GM11168 (cell line): ENCODE measurements at regions not wholly inside any gene's neighbourhood (a gene's known extent, or its start where the extent isn't known, plus 50 kb on each side); places are given as distances from the start of the nearest gene placed in this dataset.

Source experiments
- in situ Hi-C: fragments of 300-500 bp; cut with MboI; formaldehyde crosslinking; loops from one replicate; pipeline ENCODE4 v1.12.0; 2022; ENCODE audit warnings: low sequenced_read_pairs; ENCODE audit not compliant: unreplicated experiment

DNA sequence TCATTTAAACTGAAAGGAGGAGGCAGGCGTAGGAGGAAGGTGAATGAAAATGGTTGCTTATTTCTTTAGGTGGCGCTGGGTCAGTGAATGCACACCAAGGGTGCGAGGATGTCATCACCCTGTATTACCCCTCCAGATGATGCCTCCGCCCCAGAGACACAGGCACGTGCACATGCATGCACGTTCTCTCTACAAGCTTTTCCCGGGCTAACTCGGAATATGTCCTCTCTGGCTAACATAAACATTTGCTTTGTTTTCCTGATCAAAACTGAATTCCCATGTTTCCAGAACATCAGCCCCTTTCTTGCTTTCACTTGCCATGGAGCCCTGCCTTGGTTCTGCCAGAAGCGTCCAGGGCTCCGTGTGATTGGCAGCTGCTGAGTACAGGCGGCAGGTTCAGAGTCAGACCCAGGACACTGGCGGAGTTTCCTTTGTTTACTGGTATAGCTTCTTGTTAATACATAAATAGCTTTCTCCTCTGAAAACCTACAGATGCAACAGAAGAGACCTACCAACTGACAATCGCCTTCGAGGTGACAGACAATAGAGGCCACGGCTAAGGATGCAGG lies 131.2 kb upstream of the RPS6KA2 start:
- in situ Hi-C loops = no loop called here

DNA sequence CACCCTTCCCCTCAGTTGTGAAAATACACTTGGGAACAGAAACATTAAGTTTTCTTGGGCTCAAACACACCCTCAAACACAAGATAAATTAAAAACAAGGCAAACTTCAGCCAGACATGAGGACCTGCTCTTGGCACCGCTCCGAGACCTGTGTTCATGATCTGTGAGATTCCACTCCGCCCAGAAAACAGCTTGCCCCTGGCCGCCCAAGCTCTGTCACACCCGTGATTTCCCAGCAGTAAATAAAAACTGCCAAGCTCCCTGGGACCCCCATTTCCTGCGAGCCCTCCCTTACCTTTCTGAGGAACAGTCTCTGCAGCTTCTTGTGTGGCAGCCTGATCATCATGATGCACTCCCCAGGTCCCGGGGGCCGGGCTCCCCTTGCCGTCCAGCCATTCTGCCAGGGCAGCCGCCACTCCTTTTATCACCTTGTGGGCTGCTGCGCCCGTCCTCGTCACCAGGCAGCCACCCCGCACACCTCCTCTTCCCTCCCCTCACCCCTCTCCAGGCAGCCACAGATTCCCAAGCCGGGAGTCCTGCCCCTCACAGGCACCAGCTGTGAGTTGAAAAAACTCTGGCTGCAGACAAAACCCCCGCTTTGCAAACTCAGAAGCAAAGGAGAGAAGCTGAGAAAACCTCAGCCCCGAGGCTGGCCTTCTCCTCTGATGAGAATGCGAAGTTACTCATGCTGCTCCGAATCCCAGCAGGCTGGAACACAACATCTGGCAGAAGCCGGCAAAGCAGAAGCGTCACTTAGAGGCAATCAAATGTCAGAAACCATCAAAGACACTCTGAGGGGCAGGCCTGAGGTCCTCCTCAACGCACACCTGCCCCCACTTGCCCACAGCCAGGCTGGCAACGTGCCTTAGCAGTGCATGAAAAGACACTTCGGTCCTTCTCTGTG lies 130.4 kb upstream of the RPS6KA2 start:
- in situ Hi-C loops = no loop called here

DNA sequence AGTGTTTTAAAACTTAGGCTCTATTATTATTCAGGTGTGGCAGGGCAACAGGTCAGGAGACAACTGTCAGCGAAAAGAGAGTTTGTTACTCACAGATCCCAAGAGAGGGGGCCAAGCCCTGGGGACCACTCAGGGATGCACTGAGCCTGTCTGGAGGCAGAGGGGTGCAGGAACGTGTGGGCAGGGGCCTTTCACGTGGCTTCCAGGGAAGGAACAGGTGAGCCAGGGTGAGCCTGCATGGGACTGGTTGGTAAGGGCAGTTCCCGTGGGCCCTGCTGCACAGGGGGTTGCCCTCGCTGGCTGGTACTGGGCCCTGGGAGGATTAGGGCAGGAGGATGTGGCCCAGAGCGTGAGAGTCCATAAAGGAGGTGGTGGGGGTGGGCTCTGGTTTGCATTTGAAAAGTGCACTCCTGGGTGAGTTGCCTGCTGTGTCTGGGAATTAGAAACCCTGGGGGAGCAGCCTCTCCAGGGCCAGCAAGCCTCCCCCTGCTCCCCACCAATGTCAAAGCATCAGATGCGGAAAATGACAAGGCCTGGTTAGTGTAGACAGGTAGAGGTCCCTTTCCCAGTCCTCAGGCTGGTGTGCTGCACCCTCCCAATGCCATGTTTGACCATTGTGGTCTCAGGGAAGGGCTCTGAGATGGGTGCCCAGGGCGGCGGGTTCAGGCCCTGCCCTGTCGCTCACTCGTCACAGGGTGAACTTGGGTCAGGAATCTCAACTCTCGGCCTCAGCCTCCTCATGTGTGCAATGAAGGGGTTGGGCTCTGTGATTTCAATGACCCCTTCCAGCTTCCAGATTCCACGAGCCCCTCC lies 127.4 kb upstream of the RPS6KA2 start:
- in situ Hi-C loops = no loop called here

DNA sequence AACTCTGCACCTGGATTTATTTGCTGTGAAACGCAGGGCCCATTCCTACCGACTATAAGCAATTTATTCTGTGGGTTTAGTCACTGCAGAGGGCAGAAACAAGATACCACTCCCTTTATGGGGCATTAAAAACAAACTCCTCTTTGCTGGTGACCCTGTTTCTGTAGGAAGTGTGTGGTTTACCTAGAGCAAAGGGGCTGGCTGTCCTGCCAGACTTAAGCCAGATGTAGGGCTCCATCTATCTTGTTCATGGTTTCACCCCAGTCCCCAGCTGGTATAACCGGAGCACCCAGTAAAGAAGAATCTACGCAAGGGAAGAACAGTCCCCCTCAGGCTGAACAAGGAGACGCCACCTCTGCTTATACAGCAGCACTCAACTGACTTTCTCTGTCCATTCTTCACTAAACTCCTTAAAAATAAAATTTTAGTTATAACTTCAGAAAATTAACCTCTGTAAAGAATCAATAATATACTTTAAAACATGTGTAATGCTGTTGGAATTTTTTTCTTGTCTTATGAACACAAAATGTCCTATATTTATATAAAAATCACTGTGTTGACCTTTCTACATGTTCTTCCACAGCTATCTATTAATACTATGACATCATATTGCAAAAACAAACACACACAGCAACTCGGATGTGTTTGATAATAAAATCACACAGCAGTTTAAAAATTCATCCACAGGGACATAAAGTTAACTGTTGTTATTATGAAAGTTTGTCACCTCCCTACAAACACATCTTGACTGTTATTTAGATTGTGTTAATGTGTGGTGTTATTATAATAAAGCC lies 126.1 kb upstream of the RPS6KA2 start:
- in situ Hi-C loops = no loop called here

DNA sequence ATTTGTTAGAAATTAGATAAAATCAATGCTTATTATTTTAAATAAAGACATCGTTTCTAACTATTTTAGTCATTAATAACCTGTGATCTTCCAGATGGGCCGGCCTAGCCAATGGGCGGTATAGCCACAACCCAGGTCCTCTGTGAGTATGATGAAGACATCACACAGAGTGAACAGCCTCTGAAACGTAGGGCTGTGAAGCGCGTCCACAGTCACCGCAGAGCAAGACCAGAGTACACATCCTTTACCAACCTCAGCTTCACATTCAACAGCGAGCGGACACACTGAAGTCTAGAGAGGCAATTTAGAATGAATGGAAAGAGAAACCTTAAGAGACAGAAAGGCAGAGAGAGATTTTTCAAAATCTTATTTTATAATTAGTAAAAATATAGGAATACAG lies 125.0 kb upstream of the RPS6KA2 start:
- in situ Hi-C loops = no loop called here

DNA sequence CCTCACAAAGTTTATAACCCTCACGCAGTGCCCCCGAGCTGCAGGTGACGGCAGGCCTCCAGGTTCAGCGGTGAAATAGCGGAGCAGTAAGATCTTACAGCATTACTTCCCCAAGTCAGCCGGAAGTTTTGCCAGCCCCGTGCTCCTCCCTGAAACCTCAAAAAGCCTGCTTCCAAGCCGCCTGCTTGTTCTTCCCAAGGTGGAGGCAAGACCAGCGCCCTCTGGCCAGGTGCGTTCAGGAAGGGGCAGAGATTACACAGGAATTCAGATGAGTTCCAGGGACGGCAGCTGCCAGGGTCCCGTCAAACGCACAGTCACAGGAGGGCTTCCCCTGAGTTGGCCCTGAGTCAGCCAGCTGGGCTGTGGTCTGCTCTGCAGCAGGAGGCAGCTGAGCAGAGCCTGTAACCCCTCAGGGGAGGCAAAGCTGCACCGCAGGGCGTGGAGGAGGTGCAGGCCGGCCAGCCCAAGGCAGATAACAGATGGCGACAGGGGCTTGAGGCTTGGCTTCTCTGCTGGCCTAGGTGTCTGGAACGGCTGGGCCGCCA lies 124.1 kb upstream of the RPS6KA2 start:
- in situ Hi-C loops = no loop called here

DNA sequence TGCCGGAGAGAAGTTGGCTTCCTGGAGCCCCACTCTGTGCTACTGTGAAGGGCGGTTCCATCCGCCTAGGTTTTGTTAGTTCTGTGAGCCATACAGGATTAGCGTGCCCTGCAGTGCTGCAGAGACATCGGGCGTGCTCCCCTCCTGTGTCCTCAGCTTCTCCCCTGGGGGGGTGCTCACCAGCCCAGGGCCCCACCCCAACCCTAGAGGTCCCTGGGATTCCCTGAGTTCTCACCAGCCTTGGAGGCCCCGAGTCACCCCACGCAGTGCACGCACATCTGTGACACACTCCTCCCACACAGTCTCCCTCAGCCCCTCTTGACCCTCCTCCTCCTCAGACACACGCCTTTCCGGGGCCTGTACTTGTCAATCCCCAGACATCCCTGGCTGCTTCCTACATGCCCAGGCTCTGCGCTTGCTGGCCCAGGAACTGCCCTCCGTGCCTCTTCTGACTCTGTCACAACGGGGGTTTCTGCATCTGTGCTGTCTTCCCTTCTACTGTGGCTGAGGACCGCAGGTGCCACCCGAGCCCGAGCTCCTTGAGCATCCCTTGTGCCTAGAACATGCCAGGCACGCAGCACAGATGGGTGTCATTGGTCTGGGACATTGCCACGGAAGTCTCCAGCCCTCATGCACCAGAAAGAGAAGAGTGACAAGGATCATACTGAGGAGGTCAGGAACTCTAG lies 123.2 kb upstream of the RPS6KA2 start:
- in situ Hi-C loops = no loop called here

DNA sequence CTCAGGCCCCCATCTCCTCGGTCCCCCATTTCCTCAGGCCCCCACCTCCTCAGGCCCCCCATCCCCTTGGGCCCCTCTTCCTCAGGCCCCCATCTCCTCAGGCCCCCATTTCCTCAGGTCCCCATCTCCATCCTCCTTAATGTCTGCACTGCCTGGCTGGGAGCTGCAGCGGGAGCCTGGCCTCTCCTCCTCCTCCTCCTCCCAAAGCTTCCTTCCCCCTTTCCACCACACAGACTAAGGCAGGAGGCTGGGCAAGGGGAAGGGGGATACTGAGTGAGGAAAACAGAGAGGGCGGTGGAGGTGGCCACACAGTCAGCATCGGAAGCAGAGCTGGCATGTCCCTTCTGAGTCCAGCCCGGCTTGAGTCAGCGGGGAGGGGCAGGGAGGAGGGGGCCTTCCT lies 122.6 kb upstream of the RPS6KA2 start:
- in situ Hi-C loops = no loop called here

DNA sequence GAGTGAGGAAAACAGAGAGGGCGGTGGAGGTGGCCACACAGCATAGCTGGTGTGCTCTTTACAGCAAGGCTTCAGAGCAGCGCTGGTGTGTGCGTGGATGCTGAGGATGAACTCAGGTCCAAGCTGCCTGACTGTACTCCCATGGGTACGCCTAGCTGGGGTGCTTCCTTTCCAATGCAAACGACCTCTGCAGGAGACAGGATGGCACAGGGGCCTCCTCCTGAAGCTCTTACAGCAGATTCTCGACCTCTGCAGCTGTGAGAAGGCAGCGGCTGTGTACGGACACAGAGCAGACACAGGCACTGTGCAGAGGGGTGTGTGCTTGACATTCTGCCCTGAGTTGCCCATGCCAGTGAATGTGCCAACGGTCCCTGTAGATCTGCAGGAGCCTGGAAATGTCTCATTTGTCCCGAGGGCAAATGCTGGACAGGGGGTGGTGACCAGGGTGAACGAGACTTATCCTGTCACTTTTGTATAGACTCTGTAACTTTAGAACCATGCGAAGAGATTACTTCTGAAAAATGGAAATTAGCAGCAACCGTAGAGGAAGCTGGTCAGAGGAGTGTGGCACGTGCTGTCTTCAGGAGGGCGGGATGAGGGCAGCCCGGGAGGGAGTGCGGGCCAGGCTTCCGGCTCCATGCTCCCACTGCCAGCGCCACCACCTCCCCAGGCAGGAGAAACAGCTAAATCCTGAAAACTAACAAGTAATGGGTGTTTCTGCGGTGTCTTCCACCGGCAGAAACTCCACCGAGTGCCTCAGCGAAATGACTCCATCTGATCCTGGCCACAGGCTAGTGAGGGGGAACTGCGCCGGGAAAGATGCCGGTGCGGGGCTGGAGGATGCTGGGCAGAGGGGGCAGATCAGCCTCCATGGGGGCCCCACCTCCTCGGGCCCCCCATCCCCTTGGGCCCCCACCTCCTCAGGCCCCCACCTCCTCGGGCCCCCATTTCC lies 120.9 kb upstream of the RPS6KA2 start:
- in situ Hi-C loops = no loop called here

DNA sequence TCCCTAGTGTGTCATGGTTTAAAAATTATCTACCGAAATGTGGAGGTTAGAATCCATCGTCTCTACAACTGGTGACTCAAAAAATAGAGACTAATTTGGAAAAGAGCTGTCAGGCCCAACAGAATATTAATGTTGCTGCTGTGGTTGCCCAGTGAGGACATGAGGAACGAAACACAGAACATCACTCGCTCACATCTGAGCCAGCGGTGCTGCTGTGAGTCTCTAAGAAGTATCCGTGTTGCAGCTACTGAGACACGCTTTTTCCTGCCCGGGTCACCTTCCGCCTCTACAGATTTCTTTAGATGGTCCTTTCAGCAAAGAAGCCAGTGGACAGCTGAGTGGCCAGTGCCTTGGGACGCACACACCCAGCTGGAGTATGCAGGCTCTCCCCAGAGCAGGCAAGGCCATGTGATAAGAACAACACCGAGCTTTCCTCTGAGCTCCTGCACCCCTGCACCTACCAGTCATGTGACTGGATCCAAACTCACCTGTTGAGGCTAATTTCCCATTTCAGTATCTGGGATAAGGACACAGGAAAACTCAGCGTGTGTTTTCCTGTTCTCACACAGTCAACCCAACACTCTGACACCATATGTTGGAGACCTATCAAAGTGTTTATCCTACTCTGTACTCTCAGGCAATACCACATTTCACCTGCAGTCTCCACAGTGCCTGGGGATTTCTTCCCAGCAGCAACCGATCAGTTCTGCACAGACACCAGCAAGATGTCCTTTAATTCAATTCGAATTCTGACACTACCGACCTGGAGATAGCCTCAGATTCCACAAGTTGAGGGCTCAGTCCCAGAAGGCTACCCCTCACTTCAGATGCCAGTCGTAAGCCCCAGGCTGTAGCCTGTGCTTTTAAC lies 119.0 kb upstream of the RPS6KA2 start:
- in situ Hi-C loops = no loop called here

DNA sequence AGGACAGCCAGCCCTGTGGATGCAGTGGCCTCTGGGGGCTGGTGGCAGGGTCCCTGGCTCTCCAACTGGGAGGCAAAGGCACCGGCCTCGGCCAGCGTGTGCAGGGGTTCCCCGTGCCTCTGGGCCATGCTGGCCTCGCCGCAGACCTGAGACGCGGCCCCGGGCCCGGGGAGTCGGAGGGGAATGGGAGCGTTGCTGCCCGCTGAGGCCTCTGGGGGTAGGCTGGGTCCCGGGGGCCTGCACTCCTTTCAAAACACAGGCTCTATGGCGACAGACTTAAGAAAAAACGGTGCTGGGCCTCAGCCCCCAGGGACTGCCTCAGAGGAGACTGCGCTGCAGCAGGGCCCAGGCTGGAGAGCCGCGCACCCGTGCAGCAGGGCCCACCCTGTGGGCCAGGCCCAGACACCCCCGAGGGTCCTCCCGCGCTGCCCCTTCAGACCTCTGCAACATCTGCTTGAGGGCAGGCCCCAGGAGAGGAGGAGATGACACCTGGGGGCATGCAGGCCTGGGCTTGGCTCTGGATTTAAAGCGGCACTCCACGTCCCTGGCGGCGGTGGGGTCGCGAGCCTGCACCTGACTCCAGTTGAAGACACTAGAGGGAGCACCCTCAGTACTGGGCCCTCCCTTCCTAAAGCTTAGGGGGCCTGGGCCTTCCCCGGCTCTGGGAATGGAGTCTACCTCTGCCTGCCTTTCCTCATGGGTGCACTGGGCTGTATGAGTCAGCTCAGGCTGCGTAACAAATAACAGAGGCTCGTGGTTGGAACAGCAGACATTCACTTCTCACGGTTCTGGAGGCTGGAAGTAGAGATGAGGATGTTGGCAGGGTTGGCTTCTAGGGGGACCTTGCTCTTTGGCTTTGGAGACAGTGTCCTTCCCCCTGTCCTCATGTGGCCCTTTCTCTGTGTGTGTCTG lies 117.4 kb upstream of the RPS6KA2 start:
- in situ Hi-C loops = no loop called here

DNA sequence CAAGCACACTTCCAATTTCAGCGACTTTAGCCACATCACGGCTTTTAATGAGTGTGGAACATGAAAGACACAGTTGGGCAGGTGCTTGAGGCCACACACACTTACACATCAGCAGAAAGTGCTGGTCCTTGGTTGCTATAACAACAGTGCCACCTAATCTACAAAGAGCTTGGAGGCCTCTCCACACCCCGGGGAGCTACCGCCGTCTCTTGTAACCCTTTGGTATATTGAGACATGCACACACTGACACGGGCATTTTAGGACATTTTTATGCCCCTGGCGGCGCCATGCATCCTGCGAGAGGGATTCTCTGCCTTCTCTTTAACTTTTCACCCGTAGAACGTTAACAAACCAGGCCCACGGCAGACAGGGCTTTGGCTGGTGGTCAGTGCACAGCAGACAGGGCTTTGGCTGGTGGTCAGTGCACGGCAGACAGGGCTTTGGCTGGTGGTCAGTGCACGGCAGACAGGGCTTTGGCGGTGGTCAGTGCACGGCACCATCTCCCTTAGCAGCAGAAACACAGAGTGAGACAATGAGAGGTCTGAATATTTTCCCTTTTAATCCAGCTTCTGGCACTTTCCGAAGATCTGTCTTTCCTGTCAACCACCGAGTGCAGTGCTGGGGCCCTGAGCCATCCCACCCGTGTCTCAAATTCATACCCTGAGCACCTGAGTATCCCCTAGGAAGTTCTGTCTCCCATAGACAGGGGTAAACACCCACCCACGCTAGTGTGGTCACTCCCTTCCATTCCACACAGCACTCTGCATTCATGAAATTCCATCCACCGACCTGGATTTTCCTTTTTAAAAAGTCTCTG lies 116.6 kb upstream of the RPS6KA2 start:
- in situ Hi-C loops = no loop called here

DNA sequence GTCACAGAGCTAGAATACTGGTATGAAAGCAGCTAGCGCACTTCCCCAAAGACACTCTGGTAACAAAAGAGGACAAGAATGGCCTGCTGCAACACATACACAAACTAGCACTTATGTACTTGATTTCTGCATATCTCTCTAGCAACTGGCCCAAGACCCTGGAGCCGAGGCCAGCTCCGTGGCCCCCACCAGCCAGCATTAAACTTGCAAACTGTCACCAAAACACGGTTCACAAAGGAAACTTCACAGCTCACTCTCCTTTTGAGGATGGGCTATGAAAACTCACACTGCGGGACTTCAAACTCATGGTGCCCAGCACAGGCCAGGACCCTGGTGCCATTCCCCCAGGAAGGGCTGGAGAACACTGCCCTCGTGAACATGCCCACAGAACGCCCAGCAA lies 115.9 kb upstream of the RPS6KA2 start:
- in situ Hi-C loops = no loop called here

DNA sequence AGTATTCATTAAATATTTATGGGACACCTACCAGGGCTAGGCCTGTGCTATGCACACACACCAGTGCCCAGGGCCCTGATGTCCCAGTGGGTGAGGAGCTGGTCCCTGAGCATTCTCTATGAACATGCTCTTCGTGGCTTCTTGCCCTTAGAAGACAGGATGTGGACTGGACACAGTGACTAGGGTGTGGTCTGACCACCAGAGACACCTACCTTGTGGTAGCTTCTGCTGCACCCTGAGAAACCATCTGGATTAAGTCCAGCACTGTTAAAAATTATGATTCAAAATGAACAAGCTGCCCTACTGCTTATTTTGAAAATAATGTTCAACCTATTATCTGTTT lies 112.9 kb upstream of the RPS6KA2 start:
- in situ Hi-C loops = no loop called here

DNA sequence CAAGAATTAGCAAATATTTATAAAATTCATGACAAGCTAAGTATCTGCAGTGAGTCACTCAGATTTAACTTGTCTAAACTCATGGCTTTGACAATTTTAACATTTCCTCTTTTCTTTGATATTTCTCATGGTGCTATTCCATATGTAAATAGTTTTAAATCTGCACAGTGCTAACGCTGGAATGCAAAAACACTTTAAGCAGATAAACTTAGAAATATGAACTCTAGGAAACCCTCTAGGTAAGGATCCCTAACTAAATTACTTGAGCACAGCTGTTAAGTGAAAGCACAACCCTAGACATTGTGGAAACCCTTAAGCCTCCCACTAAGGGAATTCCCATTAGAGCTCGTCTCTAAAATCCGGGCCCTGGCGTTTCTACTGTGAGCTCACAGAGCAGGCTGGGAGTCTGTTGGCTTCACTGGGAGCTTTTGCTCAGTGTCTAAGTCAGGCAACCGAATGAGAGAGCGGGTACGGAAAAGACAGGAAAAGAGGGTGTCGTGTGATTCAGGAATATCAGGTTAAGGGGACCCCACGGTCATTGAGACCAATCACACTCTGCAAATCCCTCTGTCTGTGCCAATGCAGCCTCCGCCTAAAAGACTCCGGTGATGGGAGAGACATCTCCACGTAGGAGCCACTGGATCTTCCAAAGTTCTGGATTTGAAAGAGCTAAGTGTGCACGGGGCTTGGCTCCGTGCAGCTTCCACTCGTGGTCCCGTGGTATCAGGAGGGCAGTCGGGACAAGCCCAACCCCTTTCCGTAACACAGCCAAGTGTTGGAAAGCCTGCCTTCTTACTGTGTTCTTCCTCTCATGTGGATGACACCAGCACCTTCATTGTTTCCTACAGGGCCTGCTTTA lies 112.3 kb upstream of the RPS6KA2 start:
- in situ Hi-C loops = no loop called here
